ENCODE measurements at regions not wholly inside any gene's neighbourhood (a gene's known extent, or its start where the extent isn't known, plus 50 kb on each side); places are given as distances from the start of the nearest gene placed in this dataset.

GRCh38 chr22:49357661-49358440, 469.8 kb downstream of the BRD1 start:
- no peaks in the 10 kb centered on the region for H3K27me3 ChIP-seq (replicated peaks; ENCODE audit: insufficient read depth)
- TF ChIP-seq, protein P1, sequence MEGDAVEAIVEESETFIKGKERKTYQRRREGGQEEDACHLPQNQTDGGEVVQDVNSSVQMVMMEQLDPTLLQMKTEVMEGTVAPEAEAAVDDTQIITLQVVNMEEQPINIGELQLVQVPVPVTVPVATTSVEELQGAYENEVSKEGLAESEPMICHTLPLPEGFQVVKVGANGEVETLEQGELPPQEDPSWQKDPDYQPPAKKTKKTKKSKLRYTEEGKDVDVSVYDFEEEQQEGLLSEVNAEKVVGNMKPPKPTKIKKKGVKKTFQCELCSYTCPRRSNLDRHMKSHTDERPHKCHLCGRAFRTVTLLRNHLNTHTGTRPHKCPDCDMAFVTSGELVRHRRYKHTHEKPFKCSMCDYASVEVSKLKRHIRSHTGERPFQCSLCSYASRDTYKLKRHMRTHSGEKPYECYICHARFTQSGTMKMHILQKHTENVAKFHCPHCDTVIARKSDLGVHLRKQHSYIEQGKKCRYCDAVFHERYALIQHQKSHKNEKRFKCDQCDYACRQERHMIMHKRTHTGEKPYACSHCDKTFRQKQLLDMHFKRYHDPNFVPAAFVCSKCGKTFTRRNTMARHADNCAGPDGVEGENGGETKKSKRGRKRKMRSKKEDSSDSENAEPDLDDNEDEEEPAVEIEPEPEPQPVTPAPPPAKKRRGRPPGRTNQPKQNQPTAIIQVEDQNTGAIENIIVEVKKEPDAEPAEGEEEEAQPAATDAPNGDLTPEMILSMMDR (IDR thresholded peaks at IDR 0.05), result no peak
- ATAC-seq (ENCODE audit: insufficient number of reproducible peaks, low FRiP score, low read depth), result no peak
- DNase-seq (ENCODE audit: low spot score), result no peak
- H3K4me3 ChIP-seq, result no peak overlapping the region
- no peak overlapping the region for H3K27ac ChIP-seq
- no peaks in the 10 kb centered on the region for H3K9me3 ChIP-seq
- H3K4me1 ChIP-seq (ENCODE audit: control insufficient read depth in 1 of 2, low read depth in 2 of 2), result no peaks in the 10 kb centered on the region
- no peaks in the 10 kb centered on the region for H3K36me3 ChIP-seq

GRCh38 chr22:49356428-49356827, 471.2 kb downstream of the BRD1 start:
- H3K9me3 ChIP-seq, result no peaks in the 10 kb centered on the region
- no peaks in the 10 kb centered on the region for H3K4me1 ChIP-seq (ENCODE audit: control insufficient read depth in 1 of 2, low read depth in 2 of 2)
- no peak for DNase-seq (ENCODE audit: low spot score)
- no peak overlapping the region for H3K4me3 ChIP-seq
- no peak for ATAC-seq (ENCODE audit: insufficient number of reproducible peaks, low FRiP score, low read depth)
- no peak overlapping the region for H3K27ac ChIP-seq
- no peaks in the 10 kb centered on the region for H3K27me3 ChIP-seq (replicated peaks; ENCODE audit: insufficient read depth)
- H3K36me3 ChIP-seq, result no peaks in the 10 kb centered on the region
- TF ChIP-seq, protein P1 (IDR thresholded peaks at IDR 0.05), result no peak

DNA sequence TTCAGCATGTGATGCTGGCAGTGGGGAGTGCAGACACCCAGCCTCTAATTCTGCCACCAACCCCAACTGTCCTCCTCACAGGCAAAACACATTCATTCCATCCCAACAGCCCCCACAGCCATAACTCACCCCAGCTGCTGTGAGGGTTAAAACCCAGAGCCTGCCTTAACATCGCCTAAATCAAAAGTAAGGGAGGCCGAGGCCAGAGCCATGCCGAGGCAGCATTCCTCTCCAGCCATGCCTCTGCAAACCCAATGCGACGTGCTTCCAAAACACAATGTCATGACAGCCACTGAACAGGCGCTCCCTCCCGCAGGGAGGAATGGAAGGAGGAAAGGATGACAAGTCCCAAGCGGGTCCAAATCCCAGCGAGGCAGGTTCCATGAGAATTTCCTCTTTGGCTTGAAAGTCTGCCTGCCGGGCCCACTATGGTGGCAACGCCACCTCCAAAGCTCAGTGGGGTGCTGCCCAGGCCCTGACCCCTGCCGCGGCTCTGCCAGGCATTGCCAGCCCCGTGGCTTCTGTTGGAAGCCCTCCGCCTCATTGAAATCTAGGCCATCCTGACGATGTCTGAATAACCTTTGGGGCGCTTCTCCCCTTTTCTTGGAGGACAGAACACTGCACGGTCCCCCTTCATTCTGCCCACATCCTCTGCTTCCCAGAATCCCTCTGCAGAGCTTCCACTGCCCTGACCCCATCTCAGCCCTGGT, 472.3 kb downstream of the BRD1 start:
- DNase-seq (ENCODE audit: low spot score), result no peak
- TF ChIP-seq, protein P1 (IDR thresholded peaks at IDR 0.05), result no peak
- Histone ChIP-seq H3K36me3 (no peaks in the 10 kb centered on the region), H3K9me3 (no peaks in the 10 kb centered on the region), H3K27me3 (replicated peaks; ENCODE audit: insufficient read depth) (no peaks in the 10 kb centered on the region), H3K4me3 (no peak overlapping the region), H3K4me1 (ENCODE audit: control insufficient read depth in 1 of 2, low read depth in 2 of 2) (no peaks in the 10 kb centered on the region), H3K27ac (no peak overlapping the region)
- ATAC-seq (ENCODE audit: insufficient number of reproducible peaks, low FRiP score, low read depth), result no peak

GRCh38 chr22:49354516-49355210, 473.0 kb downstream of the BRD1 start:
- no peaks in the 10 kb centered on the region for H3K9me3 ChIP-seq
- no peaks in the 10 kb centered on the region for H3K27me3 ChIP-seq (replicated peaks; ENCODE audit: insufficient read depth)
- H3K27ac ChIP-seq, result no peak overlapping the region
- ATAC-seq (ENCODE audit: insufficient number of reproducible peaks, low FRiP score, low read depth), result no peak
- H3K36me3 ChIP-seq, result no peaks in the 10 kb centered on the region
- TF ChIP-seq, protein P1 (IDR thresholded peaks at IDR 0.05), result no peak
- no peak overlapping the region for H3K4me3 ChIP-seq
- H3K4me1 ChIP-seq (ENCODE audit: control insufficient read depth in 1 of 2, low read depth in 2 of 2), result no peaks in the 10 kb centered on the region
- DNase-seq (ENCODE audit: low spot score), result no peak

GRCh38 chr22:49353235-49353634, 474.4 kb downstream of the BRD1 start:
- no peak for DNase-seq (ENCODE audit: low spot score)
- ATAC-seq (ENCODE audit: insufficient number of reproducible peaks, low FRiP score, low read depth), result no peak
- no peaks in the 10 kb centered on the region for H3K36me3 ChIP-seq
- H3K4me3 ChIP-seq, result no peak overlapping the region
- no peaks in the 10 kb centered on the region for H3K27me3 ChIP-seq (replicated peaks; ENCODE audit: insufficient read depth)
- H3K27ac ChIP-seq, result no peak overlapping the region
- H3K9me3 ChIP-seq, result no peaks in the 10 kb centered on the region
- TF ChIP-seq, protein P1 (IDR thresholded peaks at IDR 0.05), result no peak
- H3K4me1 ChIP-seq (ENCODE audit: control insufficient read depth in 1 of 2, low read depth in 2 of 2), result no peaks in the 10 kb centered on the region
